ENCODE measurements at regions not wholly inside any gene's neighbourhood (a gene's known extent, or its start where the extent isn't known, plus 50 kb on each side); places are given as distances from the start of the nearest gene placed in this dataset.
"Not testable (repeated sequence)": the region's sequence is repeated elsewhere in the genome, so short reads cannot be mapped to it uniquely, and the experiment has no call there.

- DNase-seq = not testable (repeated sequence)
Observed at GRCh38 chr2:87658976-87659375, 88.9 kb upstream of the PLGLB2 start.

GRCh38 chr2:87660164-87660563, 87.7 kb upstream of the PLGLB2 start:
- DNase-seq = not testable (repeated sequence)

DNA sequence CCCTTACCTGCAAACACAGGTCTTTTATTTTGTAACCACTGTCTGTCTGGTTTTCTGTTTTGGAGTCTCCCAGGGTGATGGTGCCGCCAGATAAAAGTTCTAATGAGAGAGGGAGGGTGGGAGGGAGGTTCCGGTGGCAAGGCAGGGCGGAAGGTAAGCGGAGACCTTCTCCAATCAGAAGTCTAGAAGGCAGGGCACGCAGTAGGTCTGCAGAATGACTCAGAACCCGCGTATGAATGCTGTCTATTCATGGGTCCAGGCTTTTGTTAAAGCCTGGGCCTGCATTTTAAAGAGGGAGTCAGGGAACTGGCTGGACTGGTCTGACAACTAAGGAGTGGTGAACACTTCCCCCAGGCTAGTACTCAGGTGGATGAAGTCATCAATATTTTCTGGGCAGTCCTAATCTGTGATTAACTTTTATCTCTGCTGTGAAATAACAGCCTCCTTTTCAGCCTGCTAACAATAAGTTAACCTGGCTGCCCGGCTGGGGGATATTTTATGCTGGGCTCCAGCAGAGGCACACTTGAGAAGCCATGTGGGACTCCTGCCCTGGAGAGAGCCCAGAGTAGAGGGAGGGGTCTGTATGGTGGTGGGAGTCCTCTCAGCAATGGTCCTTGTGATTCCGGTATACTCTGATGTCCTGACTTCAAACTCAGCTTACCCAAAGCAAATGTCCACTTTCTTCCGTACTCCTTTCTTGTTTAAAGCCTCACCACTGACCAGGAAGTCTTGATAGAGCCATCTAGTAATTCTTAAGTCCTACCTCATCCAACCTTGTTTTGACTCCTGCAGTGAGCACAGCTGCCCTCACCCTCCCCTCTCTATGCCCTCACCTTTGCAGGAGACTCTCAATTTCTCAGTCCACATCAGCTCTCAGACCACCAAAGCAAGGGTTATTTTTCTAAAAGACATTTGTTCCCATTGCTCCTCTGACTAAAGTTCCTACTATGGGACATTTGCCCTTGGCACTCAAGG, 85.3 kb upstream of the PLGLB2 start:
- not testable (repeated sequence) for DNase-seq

GRCh38 chr2:87663347-87663746, 84.5 kb upstream of the PLGLB2 start:
- DNase-seq = not testable (repeated sequence)

DNA sequence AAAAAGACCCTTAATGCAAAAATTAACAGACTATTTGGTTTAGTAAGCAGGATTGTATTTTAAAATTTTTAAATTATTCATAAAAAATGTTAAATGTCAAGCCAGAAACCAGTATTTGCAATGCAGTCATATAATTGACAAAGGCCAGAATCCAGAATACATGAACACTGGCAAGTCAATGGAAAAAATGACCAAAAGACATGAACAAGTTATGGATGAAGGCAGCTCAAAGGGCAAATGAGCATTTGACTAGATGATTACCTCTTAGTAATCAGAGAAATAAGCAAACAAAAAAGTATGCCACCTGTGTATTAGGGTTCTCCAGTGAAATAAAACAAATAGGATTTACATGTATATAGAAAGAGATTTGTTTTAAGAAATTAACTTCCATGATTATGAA, 80.9 kb upstream of the PLGLB2 start:
- DNase-seq = not testable (repeated sequence)

DNA sequence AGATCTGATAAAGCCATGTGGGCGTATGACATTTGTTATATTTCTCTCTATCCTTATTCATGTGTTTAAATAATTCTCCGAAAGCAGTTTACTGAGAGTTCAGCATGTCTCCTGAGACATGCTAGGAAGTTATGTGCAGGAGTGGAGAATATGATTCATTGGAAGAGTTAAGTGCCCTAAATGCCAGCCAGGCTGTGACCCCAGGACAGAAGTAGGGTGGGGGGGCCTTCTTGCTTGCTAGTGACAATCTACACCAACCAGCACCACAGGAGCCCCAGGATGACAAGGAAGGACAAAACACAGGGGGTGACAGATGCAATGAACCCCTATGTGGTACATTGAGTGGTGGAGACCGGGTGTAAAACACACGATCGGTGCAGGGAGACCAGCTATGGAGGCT, 79.5 kb upstream of the PLGLB2 start:
- not testable (repeated sequence) for DNase-seq

- not testable (repeated sequence) for DNase-seq
Observed at GRCh38 chr2:87669633-87670231, 78.2 kb upstream of the PLGLB2 start.

GRCh38 chr2:87672404-87672803, 75.5 kb upstream of the PLGLB2 start:
- not testable (repeated sequence) for DNase-seq

GRCh38 chr2:87674729-87675128, 73.2 kb upstream of the PLGLB2 start:
- DNase-seq = not testable (repeated sequence)

GRCh38 chr2:87675487-87675886, 72.4 kb upstream of the PLGLB2 start:
- DNase-seq = not testable (repeated sequence)

DNA sequence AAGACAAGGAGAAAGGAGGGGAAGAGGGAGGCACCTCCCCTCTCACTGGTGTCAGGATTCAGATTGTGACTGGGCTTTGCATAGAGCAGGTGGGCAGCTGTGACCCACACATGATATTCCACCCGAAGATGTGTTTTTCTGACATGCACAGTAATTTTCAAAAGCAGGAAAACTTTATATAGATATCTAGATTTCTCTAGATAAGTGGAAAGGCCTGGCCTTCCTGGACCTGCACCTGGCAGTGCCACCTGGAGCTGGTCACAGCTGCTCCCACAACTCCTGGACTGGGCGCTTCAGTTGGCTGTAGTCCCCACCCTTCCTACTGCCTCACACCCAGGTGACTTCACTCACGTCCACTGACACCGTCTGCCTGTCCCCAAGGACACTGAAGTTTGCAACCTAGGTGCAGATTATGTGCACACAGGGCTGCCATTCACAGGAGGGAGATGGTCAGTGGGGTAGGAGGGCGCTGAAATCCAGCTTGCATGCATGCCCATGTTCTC, 70.4 kb upstream of the PLGLB2 start:
- not testable (repeated sequence) for DNase-seq

DNA sequence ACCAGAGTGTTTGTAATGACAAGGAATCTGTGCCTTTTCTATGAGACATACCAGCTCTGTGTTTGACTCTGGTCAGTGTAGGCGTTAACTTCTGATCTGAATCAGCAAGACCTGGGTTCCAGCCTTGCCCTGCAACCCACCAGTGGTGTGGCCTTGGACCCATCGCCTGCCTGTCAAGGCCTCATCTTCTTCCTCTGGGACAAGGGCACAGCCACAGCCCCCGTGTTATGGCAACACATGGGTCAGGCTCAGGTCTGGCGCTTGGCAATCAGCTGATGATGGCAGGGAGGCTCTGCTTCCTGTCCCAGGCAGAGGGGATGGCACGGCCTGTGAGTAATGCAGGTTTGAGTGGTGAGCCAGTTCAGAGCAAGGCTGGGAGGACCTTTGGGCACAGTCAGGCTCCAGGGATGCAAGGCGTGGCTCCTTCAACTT, 69.1 kb upstream of the PLGLB2 start:
- DNase-seq = not testable (repeated sequence)

DNA sequence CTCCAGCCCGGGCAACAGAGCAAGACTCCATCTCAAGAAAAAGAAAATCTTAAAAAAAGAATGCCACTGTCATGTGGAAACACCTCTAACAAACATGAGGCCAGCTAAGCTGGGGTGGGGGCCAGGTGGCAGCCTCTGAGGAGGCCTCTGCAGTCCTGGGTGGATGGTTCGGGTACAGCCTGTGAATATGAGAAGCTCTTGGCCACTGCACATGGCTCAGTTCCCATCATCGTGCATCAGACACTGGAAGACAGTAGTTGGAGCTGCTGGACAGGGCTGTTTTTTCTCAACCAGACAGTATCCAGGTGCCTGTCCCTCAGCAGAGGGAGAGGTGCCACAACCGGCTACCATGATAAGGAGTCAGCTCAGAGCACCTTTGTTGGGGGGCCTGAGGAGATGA, 67.9 kb upstream of the PLGLB2 start:
- not testable (repeated sequence) for DNase-seq

DNA sequence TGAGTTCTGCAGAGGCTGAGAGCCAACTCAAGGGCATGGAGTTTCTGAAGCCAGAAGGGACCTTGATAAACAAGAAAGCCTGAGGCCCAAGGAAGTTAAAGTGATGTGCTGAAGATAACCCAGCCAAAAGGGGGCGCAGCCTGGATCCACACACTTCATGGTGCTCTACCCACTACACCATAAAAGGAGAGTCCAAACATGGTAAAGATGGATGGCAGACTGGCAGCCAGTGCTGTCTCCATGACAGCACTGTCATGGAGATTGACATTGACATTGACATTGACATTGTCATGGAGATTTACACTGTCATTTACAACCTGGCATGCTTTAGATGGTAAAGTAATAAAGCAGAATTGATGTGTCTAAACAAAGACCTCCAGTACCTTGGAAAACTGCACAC, 67.2 kb upstream of the PLGLB2 start:
- not testable (repeated sequence) for DNase-seq

DNA sequence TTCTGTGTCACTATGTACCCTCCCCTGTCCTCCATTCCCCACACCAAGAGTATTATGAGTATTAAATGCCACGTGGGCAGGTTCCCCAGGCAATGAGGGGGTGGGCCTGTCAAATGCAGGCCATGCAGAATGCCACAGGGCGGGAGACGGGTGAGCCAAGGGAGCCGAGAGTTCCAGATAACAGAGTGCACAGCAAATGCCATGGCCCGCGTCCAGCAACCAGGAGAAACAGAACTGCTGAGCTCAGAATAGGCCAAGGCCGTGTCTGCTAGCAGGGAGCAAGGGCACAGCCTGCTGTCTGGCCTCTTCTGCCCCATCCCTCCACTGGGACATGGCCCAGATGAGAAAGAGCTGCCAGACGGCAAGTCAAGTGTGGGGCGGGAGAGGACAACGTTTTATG, 64.4 kb upstream of the PLGLB2 start:
- DNase-seq = not testable (repeated sequence)

GRCh38 chr2:87683961-87684360, 63.9 kb upstream of the PLGLB2 start:
- DNase-seq = not testable (repeated sequence)

DNA sequence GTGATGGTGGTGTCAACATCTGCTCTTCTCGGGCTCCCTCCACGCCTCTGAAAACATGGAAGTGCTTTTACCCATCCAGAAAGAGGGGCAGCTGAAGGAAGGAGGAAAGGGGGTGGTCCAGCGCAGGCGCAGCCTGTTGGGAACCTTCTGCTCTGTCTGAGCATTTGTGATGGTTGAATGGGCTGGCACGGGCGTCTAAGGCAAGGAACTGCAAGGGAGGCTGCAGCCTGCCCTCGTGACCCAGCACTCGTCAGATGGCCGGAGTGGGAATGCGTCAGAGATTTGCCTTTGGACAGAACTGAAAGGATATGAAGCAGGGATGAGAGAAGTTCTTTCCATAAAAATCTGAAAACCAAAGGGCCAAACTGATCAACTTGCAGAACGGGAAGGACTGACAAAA, 62.3 kb upstream of the PLGLB2 start:
- not testable (repeated sequence) for DNase-seq

GRCh38 chr2:87686873-87687549, 60.9 kb upstream of the PLGLB2 start:
- not testable (repeated sequence) for DNase-seq

DNA sequence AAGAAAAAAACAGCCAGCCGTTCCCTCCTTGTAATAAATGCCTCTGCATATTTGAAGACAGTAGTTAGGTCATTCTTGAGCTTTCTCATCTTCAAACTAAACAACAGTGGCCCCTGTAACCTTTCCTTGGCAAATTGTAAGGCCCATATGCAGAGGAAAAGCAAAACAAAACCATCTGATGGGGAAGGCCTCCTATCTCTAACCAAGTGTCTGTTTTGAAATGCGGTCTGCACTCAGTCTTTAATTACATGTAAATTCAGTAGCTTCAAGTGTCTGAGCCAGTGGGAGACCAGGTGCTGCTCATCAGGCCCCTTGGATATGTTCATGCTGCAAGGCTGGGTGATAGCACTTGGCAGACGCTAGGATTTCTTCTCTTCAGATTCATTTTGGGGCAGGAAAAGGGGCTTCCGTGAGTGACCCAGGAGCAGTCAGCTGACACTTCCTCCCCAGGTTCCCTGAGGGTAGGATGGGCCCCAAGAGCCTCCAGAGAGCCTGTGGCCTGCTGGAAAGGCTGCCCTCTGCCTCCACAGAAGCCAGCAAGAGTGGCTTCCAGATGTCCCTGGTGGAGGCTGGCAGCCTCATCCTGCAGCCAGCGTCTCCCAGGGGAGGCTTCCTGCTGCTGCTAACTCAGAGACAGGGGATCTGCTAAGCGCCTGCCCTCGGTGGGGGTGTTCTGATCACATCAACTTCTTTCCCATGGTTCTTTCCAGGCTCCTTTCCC, 60.2 kb upstream of the PLGLB2 start:
- DNase-seq = not testable (repeated sequence)

GRCh38 chr2:87691899-87692592, 55.8 kb upstream of the PLGLB2 start:
- DNase-seq = not testable (repeated sequence)

DNA sequence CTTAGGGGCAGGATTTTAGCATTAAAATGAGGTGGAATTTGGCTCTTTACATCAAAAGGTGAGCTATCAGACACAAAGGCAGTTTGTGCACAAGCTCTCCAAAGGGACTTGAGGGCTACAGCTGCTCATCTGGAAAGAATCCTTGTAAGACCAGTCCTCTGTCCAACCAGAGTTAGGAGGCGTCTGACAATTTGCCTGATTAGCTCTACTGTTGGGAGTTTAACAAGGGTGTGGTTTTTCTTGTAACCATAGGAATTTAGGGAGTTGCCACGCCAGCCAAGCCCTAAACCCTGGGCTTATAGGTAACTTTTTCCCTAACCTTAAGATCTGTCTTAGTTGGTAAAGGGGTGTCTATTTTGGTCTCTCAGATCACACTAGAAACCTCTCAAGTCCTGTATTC, 55.0 kb upstream of the PLGLB2 start:
- DNase-seq = not testable (repeated sequence)

DNA sequence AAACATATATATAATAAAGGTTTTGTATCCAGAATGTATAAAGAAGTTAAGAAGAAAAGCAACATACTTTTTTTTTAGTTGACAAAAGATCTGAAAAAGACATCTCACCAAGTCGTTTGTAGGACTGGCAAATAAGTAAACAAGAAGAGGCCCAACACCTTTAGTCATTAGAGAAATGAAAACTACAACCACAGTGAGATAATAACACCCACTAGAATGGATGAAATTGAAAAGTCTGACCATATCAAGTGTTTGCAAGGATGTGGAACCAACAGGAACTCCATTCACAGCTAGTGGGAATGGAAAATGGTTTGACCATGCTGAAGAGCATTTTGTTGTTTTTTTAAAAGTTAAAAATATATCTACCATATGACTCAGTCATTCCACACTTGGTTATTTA, 54.0 kb upstream of the PLGLB2 start:
- not testable (repeated sequence) for DNase-seq
